Smooth muscle cell (in vitro differentiated cells): ENCODE measurements at regions not wholly inside any gene's neighbourhood (a gene's known extent, or its start where the extent isn't known, plus 50 kb on each side); places are given as distances from the start of the nearest gene placed in this dataset.

Experiments
- DNase-seq: peaks from one replicate; lab custom pipeline; 2025; ENCODE audit not compliant: unreplicated experiment; lab: John Stamatoyannopoulos, UW
- H2AFZ ChIP-seq: fragments of 200-600 bp; sonication (generic); 2 replicates; pipeline ENCODE4 v1.6.0; 2016; ENCODE audit warnings: antibody characterized with exemption, low read depth, mild to moderate bottlenecking
- H3F3A ChIP-seq: fragments of 200-600 bp; sonication (generic); 2 replicates; pipeline ENCODE4 v1.6.0; 2017; ENCODE audit warnings: antibody characterized with exemption, low read depth
- H3K27ac ChIP-seq: fragments of 200-600 bp; sonication (generic); 2 replicates; pipeline ENCODE4 v1.5.1; 2016; ENCODE audit warnings: low read depth, mild to moderate bottlenecking
- H3K27me3 ChIP-seq: fragments of 200-600 bp; sonication (generic); 2 replicates; pipeline ENCODE4 v1.6.1; 2016; ENCODE audit warnings: low read depth, mild to moderate bottlenecking
- H3K36me3 ChIP-seq: fragments of 200-600 bp; sonication (generic); 2 replicates; pipeline ENCODE4 v1.5.1; 2016; ENCODE audit warnings: low read depth
- H3K4me1 ChIP-seq: fragments of 200-600 bp; sonication (generic); 2 replicates; pipeline ENCODE4 v1.5.1; 2016; ENCODE audit warnings: low read depth
- H3K4me2 ChIP-seq: fragments of 200-600 bp; sonication (generic); 2 replicates; pipeline ENCODE4 v1.6.0; 2016; ENCODE audit warnings: mild to moderate bottlenecking
- H3K4me3 ChIP-seq: fragments of 200-600 bp; sonication (generic); 2 replicates; pipeline ENCODE4 v1.5.1; 2016; ENCODE audit warnings: mild to moderate bottlenecking
- H3K79me2 ChIP-seq: fragments of 200-600 bp; sonication (generic); 2 replicates; pipeline ENCODE4 v1.6.0; 2016; ENCODE audit warnings: low read depth, mild to moderate bottlenecking
- H3K9ac ChIP-seq: fragments of 200-600 bp; sonication (generic); 2 replicates; pipeline ENCODE4 v1.6.0; 2016; ENCODE audit warnings: low read depth
- H3K9me3 ChIP-seq: fragments of 200-600 bp; sonication (generic); replicated peaks from 2 replicates; pipeline ENCODE4 v1.5.1; 2016; ENCODE audit warnings: low read depth
- H4K20me1 ChIP-seq: fragments of 200-600 bp; sonication (generic); 2 replicates; pipeline ENCODE4 v1.6.0; 2016; ENCODE audit warnings: low read depth
- WGBS: methylation state at CpG from one replicate; pipeline ENCODE4 v1.1.7; 2016; ENCODE audit warnings: low lambda C conversion rate; 5-methylcytosine and 5-hydroxymethylcytosine counted together
- TF ChIP-seq, protein P1 (sequence below): fragments of 200-600 bp; sonication (generic); IDR thresholded peaks from 2 replicates; pipeline ENCODE4 v1.5.1; 2017; ENCODE audit warnings: borderline replicate concordance, mild to moderate bottlenecking, antibody characterized with exemption; ENCODE audit not compliant: insufficient read depth, poor library complexity, severe bottlenecking

DNA sequence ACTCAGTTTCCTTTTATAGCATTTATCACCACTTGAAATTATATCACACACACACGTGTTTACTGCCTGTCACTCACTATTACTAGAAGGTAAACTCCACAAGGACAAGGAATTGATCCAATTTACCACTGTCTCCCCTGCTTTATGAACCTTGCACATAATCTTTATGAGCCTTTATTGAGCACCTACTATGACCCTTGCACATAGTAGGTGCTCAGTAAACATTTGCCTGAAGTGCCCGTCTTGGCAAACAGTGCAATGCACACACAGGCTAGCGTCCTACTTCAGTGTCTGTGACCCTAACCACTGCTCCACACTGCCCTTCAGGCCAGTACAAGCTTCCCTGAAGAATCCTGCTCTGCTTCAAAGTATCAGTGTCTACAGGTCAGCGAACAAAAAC lies 237.7 kb upstream of the TMC3 start:
- 87% methylated on average over 4 of the region's 4 CpGs for WGBS
- Histone ChIP-seq H2AFZ (no peak overlapping the region), H3K9ac (no peak overlapping the region), H4K20me1 (no peaks in the 10 kb centered on the region), H3F3A (no peaks in the 10 kb centered on the region), H3K27ac (no peak overlapping the region), H3K4me1 (no peaks in the 10 kb centered on the region), H3K4me3 (no peak overlapping the region), H3K4me2 (no peak overlapping the region), H3K27me3 (peaks cover 4% of the 10 kb centered on the region), H3K36me3 (no peaks in the 10 kb centered on the region), H3K9me3 (no peaks in the 10 kb centered on the region), H3K79me2 (no peaks in the 10 kb centered on the region)
- TF ChIP-seq, protein P1, sequence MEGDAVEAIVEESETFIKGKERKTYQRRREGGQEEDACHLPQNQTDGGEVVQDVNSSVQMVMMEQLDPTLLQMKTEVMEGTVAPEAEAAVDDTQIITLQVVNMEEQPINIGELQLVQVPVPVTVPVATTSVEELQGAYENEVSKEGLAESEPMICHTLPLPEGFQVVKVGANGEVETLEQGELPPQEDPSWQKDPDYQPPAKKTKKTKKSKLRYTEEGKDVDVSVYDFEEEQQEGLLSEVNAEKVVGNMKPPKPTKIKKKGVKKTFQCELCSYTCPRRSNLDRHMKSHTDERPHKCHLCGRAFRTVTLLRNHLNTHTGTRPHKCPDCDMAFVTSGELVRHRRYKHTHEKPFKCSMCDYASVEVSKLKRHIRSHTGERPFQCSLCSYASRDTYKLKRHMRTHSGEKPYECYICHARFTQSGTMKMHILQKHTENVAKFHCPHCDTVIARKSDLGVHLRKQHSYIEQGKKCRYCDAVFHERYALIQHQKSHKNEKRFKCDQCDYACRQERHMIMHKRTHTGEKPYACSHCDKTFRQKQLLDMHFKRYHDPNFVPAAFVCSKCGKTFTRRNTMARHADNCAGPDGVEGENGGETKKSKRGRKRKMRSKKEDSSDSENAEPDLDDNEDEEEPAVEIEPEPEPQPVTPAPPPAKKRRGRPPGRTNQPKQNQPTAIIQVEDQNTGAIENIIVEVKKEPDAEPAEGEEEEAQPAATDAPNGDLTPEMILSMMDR = no peak
- DNase-seq = no peak

DNA sequence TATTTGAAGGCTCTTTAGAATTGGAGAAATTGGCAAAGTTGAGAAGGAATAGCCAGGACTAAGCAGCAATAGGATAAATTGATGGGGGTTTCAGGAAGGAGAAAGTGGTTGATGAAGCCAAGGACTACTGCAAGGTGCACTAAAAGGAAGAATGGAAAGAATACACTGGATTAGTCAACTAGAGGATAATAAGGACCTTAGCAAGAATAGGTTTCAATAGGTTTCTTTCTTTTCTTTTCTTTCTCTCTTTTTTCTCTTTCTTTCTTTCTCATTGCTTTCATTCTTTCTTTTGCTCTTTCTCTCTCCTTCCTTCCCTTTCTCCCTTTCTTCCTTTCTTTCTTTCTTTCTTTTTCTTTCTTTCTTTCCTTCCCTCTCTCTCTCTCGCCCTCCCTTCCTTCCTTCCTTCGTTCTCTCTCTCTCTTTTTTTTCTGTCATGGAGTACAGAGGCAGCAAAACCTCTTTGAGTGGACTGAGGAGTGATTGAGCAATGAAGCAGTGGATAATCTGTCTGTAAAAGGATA lies 234.4 kb upstream of the TMC3 start:
- Histone ChIP-seq H3K27me3 (peaks cover 4% of the 10 kb centered on the region), H4K20me1 (no peaks in the 10 kb centered on the region), H3K9ac (no peak overlapping the region), H3K4me2 (no peak overlapping the region), H3K79me2 (no peaks in the 10 kb centered on the region), H3K36me3 (no peaks in the 10 kb centered on the region), H3K4me3 (no peak overlapping the region), H3K4me1 (no peaks in the 10 kb centered on the region), H2AFZ (no peak overlapping the region), H3K27ac (no peak overlapping the region), H3F3A (no peaks in the 10 kb centered on the region), H3K9me3 (no peaks in the 10 kb centered on the region)
- TF ChIP-seq, protein P1 = no peak
- DNase-seq = no peak
- 74% methylated on average over 2 of the region's 2 CpGs for WGBS

DNA sequence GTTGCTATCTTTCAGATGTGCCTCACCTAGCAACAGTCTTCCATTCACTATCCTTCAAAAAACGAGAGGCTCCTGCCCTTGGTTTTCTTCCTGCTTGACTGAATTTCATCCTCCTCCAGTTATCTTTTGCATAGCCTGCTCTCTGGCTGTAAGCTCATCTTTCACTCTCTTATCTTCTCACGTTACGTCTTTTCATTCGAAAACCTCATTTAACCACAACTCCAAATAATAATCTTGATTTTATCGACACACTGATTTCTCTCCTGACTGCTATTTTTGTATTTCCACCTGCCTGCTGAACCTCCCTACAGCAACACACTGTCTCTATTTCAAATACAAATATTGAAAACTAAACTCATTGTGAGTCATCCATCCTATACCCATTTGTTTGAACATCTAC lies 230.7 kb upstream of the TMC3 start:
- no peak overlapping the region for H3K4me3 ChIP-seq
- no peaks in the 10 kb centered on the region for H3K4me1 ChIP-seq
- TF ChIP-seq, protein P1 = no peak
- peaks cover under 1% of the 10 kb centered on the region for H3K27me3 ChIP-seq
- no peaks in the 10 kb centered on the region for H3F3A ChIP-seq
- peaks cover 9% of the 10 kb centered on the region for H3K9me3 ChIP-seq
- no peak overlapping the region for H3K27ac ChIP-seq
- no peak overlapping the region for H2AFZ ChIP-seq
- no peaks in the 10 kb centered on the region for H3K36me3 ChIP-seq
- no peaks in the 10 kb centered on the region for H4K20me1 ChIP-seq
- DNase-seq = no peak
- no peaks in the 10 kb centered on the region for H3K79me2 ChIP-seq
- WGBS = 83% methylated on average over 5 of the region's 5 CpGs
- no peak overlapping the region for H3K4me2 ChIP-seq
- no peak overlapping the region for H3K9ac ChIP-seq

DNA sequence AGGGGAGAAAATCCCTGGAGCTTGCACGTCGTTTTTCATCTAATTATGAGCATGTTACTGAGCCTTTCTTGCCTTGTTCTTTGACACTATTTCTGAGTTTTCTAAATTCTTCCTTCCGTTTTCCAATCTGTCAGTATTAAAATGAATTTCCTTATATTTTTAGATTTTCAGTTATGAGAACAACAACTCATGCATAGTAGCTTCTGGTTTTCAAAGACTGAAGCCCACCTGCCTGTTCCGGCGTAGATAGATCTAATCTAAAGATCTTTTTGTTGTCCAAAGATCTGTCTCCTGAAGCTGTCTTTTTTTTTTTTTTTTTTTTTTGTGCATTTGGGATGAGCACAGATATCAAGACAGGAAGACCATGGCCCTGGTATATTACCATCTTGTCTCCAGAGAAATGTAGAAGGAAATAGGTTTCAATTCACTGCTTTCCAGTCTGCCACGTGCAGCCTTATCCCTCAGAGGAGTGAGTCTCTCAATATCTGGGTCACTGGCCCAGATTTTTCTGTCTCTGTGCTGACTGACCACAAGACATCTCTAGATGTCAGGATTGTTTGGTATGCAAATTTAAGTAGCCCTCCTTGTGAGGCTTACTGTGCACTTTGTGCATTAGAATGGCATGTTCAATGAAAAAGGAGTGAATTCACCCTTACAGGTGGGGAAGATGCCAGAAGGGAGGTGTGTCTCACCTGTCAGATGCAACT lies 222.3 kb upstream of the TMC3 start:
- no peak overlapping the region for H2AFZ ChIP-seq
- DNase-seq = no peak
- H3K36me3 ChIP-seq = no peaks in the 10 kb centered on the region
- WGBS = 92% methylated on average over 6 of the region's 6 CpGs
- H3K27me3 ChIP-seq = no peaks in the 10 kb centered on the region
- no peak overlapping the region for H3K27ac ChIP-seq
- no peaks in the 10 kb centered on the region for H4K20me1 ChIP-seq
- no peaks in the 10 kb centered on the region for H3K79me2 ChIP-seq
- no peaks in the 10 kb centered on the region for H3K4me1 ChIP-seq
- H3K9ac ChIP-seq = no peak overlapping the region
- no peak overlapping the region for H3K4me3 ChIP-seq
- no peaks in the 10 kb centered on the region for H3F3A ChIP-seq
- H3K4me2 ChIP-seq = no peak overlapping the region
- TF ChIP-seq, protein P1 = no peak
- no peaks in the 10 kb centered on the region for H3K9me3 ChIP-seq
